ENCODE measurements at regions not wholly inside any gene's neighbourhood (a gene's known extent, or its start where the extent isn't known, plus 50 kb on each side); places are given as distances from the start of the nearest gene placed in this dataset.

GRCh38 chr9:106675780-106676179 lies 187.2 kb upstream of the ZNF462 start:
- no peak for DNase-seq (ENCODE audit: low spot score in 2 of 2, unreplicated experiment in 2 of 2)

GRCh38 chr9:106677374-106677773 lies 185.6 kb upstream of the ZNF462 start:
- no peak overlapping the region for H3K4me3 Mint-ChIP-seq
- no peak overlapping the region for H3K27ac Mint-ChIP-seq
- H3K4me1 Mint-ChIP-seq, result no peaks in the 10 kb centered on the region
- no peaks in the 10 kb centered on the region for H3K36me3 Mint-ChIP-seq
- DNase-seq (ENCODE audit: low spot score in 2 of 2, unreplicated experiment in 2 of 2), result no peak
- H3K27me3 Mint-ChIP-seq (ENCODE audit: low read depth), result no peaks in the 10 kb centered on the region
- peaks cover 7% of the 10 kb centered on the region for H3K9me3 Mint-ChIP-seq
- TF ChIP-seq CTCF (IDR thresholded peaks at IDR 0.05; ENCODE audit: unreplicated experiment), result no peak

More at GRCh38 chr9:106675780-106676179, 187.2 kb upstream of the ZNF462 start:
- H3K36me3 Mint-ChIP-seq, result no peaks in the 10 kb centered on the region
- H3K9me3 Mint-ChIP-seq, result no peaks in the 10 kb centered on the region
- no peak overlapping the region for H3K27ac Mint-ChIP-seq
- H3K4me1 Mint-ChIP-seq, result no peaks in the 10 kb centered on the region
- H3K27me3 Mint-ChIP-seq (ENCODE audit: low read depth), result no peaks in the 10 kb centered on the region
- H3K4me3 Mint-ChIP-seq, result no peak overlapping the region
- no peak for TF ChIP-seq CTCF (IDR thresholded peaks at IDR 0.05; ENCODE audit: unreplicated experiment)

- H3K36me3 Mint-ChIP-seq, result no peaks in the 10 kb centered on the region
- H3K27ac Mint-ChIP-seq, result no peak overlapping the region
- TF ChIP-seq CTCF (IDR thresholded peaks at IDR 0.05; ENCODE audit: unreplicated experiment), result no peak
- H3K4me1 Mint-ChIP-seq, result peaks cover 1% of the 10 kb centered on the region
- H3K27me3 Mint-ChIP-seq (ENCODE audit: low read depth), result no peaks in the 10 kb centered on the region
- H3K4me3 Mint-ChIP-seq, result no peak overlapping the region
- H3K9me3 Mint-ChIP-seq, result peaks cover 7% of the 10 kb centered on the region
- no peak for DNase-seq (ENCODE audit: low spot score in 2 of 2, unreplicated experiment in 2 of 2)
Observed at GRCh38 chr9:106677830-106678229, 185.1 kb upstream of the ZNF462 start.

DNA sequence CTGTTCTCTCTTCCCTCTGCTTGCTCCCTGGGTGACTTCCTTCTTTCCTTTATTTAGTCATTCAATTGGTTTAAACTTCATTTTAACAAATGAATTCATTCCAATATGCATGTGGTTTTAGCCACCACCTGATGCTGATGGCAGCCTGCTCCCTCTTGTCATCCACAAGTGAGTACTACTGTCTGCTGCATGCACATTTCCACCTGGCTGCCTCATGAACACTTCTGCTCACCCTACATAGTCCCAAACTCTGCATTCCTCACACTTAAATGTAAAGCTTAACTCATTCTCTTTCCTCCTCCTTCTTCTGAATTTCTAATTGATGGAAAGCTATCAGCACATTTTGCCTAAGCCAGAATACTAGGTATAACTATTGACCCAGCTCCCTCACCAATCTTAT lies 184.7 kb upstream of the ZNF462 start:
- no peak for DNase-seq (ENCODE audit: low spot score in 2 of 2, unreplicated experiment in 2 of 2)
- no peaks in the 10 kb centered on the region for H3K36me3 Mint-ChIP-seq
- no peak overlapping the region for H3K27ac Mint-ChIP-seq
- peaks cover 7% of the 10 kb centered on the region for H3K9me3 Mint-ChIP-seq
- no peak for TF ChIP-seq CTCF (IDR thresholded peaks at IDR 0.05; ENCODE audit: unreplicated experiment)
- H3K4me1 Mint-ChIP-seq, result peaks cover 1% of the 10 kb centered on the region
- no peaks in the 10 kb centered on the region for H3K27me3 Mint-ChIP-seq (ENCODE audit: low read depth)
- H3K4me3 Mint-ChIP-seq, result no peak overlapping the region

GRCh38 chr9:106682420-106682819 lies 180.5 kb upstream of the ZNF462 start:
- no peak for DNase-seq (ENCODE audit: low spot score in 2 of 2, unreplicated experiment in 2 of 2)
- Mint-ChIP-seq H3K4me1 (peaks cover 6% of the 10 kb centered on the region), H3K36me3 (no peaks in the 10 kb centered on the region), H3K9me3 (peaks cover 7% of the 10 kb centered on the region), H3K27me3 (ENCODE audit: low read depth) (no peaks in the 10 kb centered on the region), H3K27ac (no peak overlapping the region), H3K4me3 (no peak overlapping the region)
- TF ChIP-seq CTCF (IDR thresholded peaks at IDR 0.05; ENCODE audit: unreplicated experiment), result no peak

DNA sequence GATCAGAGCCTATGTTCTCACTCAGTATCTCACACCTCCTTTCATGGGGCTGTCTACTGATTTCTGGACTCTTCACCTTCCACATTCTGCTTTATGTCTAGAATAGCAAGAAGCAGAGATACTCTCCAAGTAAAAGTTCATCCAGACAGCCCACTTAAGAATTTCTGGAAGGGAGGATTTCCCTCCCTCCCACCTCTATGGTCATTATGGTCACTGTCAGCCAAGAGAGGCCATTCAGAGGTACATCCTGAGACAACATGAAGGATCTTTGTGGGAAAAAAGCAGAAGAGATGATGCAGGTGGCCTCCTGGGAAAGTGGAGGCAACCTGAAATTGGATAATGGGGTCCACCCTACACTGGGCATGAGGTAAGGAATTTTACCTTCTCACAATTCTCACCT lies 179.5 kb upstream of the ZNF462 start:
- no peak for TF ChIP-seq CTCF (IDR thresholded peaks at IDR 0.05; ENCODE audit: unreplicated experiment)
- no peaks in the 10 kb centered on the region for H3K36me3 Mint-ChIP-seq
- H3K4me3 Mint-ChIP-seq, result no peak overlapping the region
- H3K27ac Mint-ChIP-seq, result no peak overlapping the region
- no peaks in the 10 kb centered on the region for H3K27me3 Mint-ChIP-seq (ENCODE audit: low read depth)
- peaks cover 6% of the 10 kb centered on the region for H3K4me1 Mint-ChIP-seq
- H3K9me3 Mint-ChIP-seq, result peaks cover 7% of the 10 kb centered on the region
- DNase-seq (ENCODE audit: low spot score in 2 of 2, unreplicated experiment in 2 of 2), result no peak

Measured in mesothelial cell of epicardium (in vitro differentiated cells).